Memory B cell (primary cell): ENCODE measurements at regions not wholly inside any gene's neighbourhood (a gene's known extent, or its start where the extent isn't known, plus 50 kb on each side); places are given as distances from the start of the nearest gene placed in this dataset.

Source experiments
- ATAC-seq: fragments of 150-1000 bp; cut with Tn5 transposase; 2 replicates; pipeline ENCODE4 v1.10.0; 2021; ENCODE audit warnings: low read depth, mild to moderate bottlenecking, moderate library complexity
- DNase-seq, 2 donors: peaks; one replicate each; pipeline ENCODE4 v3.0.0; 2022; ENCODE audit warnings: low spot score in 2 of 2
- H3K27ac Mint-ChIP-seq: one replicate; pipeline ENCODE4 v1.8.0; 2022; ENCODE audit warnings: mild to moderate bottlenecking, moderate library complexity, mixed read lengths
- H3K27me3 Mint-ChIP-seq: one replicate; pipeline ENCODE4 v1.8.0; 2022; ENCODE audit warnings: mixed read lengths
- H3K36me3 Mint-ChIP-seq: one replicate; pipeline ENCODE4 v1.8.0; 2022; ENCODE audit warnings: mild to moderate bottlenecking, mixed read lengths
- H3K4me1 Mint-ChIP-seq: one replicate; pipeline ENCODE4 v1.8.0; 2022; ENCODE audit warnings: mixed read lengths
- H3K4me3 Mint-ChIP-seq: one replicate; pipeline ENCODE4 v1.8.0; 2022; ENCODE audit warnings: mild to moderate bottlenecking, moderate library complexity, mixed read lengths
- H3K9me3 Mint-ChIP-seq: one replicate; pipeline ENCODE4 v1.8.0; 2022; ENCODE audit warnings: mixed read lengths

GRCh38 chr1:94741996-94742395 is 78.2 kb upstream of the SLC44A3 start:
- Mint-ChIP-seq H3K27ac (no peak overlapping the region), H3K9me3 (no peaks in the 10 kb centered on the region), H3K27me3 (peaks cover 30% of the 10 kb centered on the region), H3K4me1 (peaks cover 5% of the 10 kb centered on the region), H3K36me3 (peaks cover 1% of the 10 kb centered on the region), H3K4me3 (no peak overlapping the region)
- DNase-seq (no peak), ATAC-seq (no peak)

- Mint-ChIP-seq H3K9me3 (no peaks in the 10 kb centered on the region), H3K4me1 (peaks cover 5% of the 10 kb centered on the region), H3K4me3 (no peak overlapping the region), H3K27me3 (peaks cover 30% of the 10 kb centered on the region), H3K27ac (no peak overlapping the region), H3K36me3 (peaks cover 2% of the 10 kb centered on the region)
- DNase-seq, result no peak
- ATAC-seq, result no peak
These were observed 78.6 kb upstream of the SLC44A3 start for GRCh38 chr1:94741510-94741909.

- Mint-ChIP-seq H3K27me3 (peaks cover 21% of the 10 kb centered on the region), H3K36me3 (peaks cover 2% of the 10 kb centered on the region), H3K9me3 (no peaks in the 10 kb centered on the region), H3K27ac (no peak overlapping the region), H3K4me3 (no peak overlapping the region), H3K4me1 (peaks cover 5% of the 10 kb centered on the region)
- ATAC-seq, result no peak
- no peak for DNase-seq
These were observed 80.6 kb upstream of the SLC44A3 start for GRCh38 chr1:94739521-94740061.

- DNase-seq (no peak), ATAC-seq (no peak)
- Mint-ChIP-seq H3K4me3 (no peak overlapping the region), H3K36me3 (peaks cover 2% of the 10 kb centered on the region), H3K27me3 (peaks cover 18% of the 10 kb centered on the region), H3K27ac (no peak overlapping the region), H3K4me1 (peaks cover 5% of the 10 kb centered on the region), H3K9me3 (no peaks in the 10 kb centered on the region)
These were observed 81.8 kb upstream of the SLC44A3 start for GRCh38 chr1:94738371-94738770.

- DNase-seq, result no peak
- no peaks in the 10 kb centered on the region for H3K9me3 Mint-ChIP-seq
- H3K4me3 Mint-ChIP-seq, result no peak overlapping the region
- H3K27ac Mint-ChIP-seq, result no peak overlapping the region
- peaks cover 2% of the 10 kb centered on the region for H3K36me3 Mint-ChIP-seq
- H3K4me1 Mint-ChIP-seq, result peaks cover 5% of the 10 kb centered on the region
- H3K27me3 Mint-ChIP-seq, result peaks cover 20% of the 10 kb centered on the region
- no peak for ATAC-seq
These were observed 82.8 kb upstream of the SLC44A3 start for GRCh38 chr1:94737124-94737998.

GRCh38 chr1:94736549-94736948 is 83.6 kb upstream of the SLC44A3 start:
- Mint-ChIP-seq H3K9me3 (no peaks in the 10 kb centered on the region), H3K4me3 (no peak overlapping the region), H3K36me3 (peaks cover 2% of the 10 kb centered on the region), H3K27me3 (peaks cover 22% of the 10 kb centered on the region), H3K4me1 (peaks cover 3% of the 10 kb centered on the region), H3K27ac (no peak overlapping the region)
- DNase-seq (no peak), ATAC-seq (no peak)

GRCh38 chr1:94736073-94736472 is 84.1 kb upstream of the SLC44A3 start:
- no peak overlapping the region for H3K27ac Mint-ChIP-seq
- no peak overlapping the region for H3K4me3 Mint-ChIP-seq
- H3K36me3 Mint-ChIP-seq, result peaks cover 2% of the 10 kb centered on the region
- H3K4me1 Mint-ChIP-seq, result no peaks in the 10 kb centered on the region
- no peak for ATAC-seq
- peaks cover 22% of the 10 kb centered on the region for H3K27me3 Mint-ChIP-seq
- no peaks in the 10 kb centered on the region for H3K9me3 Mint-ChIP-seq
- no peak for DNase-seq

GRCh38 chr1:94734963-94735901 is 84.9 kb upstream of the SLC44A3 start:
- DNase-seq, result no peak
- no peak overlapping the region for H3K4me3 Mint-ChIP-seq
- peaks cover 22% of the 10 kb centered on the region for H3K27me3 Mint-ChIP-seq
- ATAC-seq, result no peak
- H3K27ac Mint-ChIP-seq, result no peak overlapping the region
- no peaks in the 10 kb centered on the region for H3K9me3 Mint-ChIP-seq
- peaks cover 2% of the 10 kb centered on the region for H3K36me3 Mint-ChIP-seq
- H3K4me1 Mint-ChIP-seq, result no peaks in the 10 kb centered on the region

- no peaks in the 10 kb centered on the region for H3K4me1 Mint-ChIP-seq
- H3K36me3 Mint-ChIP-seq, result no peaks in the 10 kb centered on the region
- ATAC-seq (no peak), DNase-seq (no peak)
- H3K9me3 Mint-ChIP-seq, result no peaks in the 10 kb centered on the region
- no peak overlapping the region for H3K27ac Mint-ChIP-seq
- H3K27me3 Mint-ChIP-seq, result peaks cover 5% of the 10 kb centered on the region
- H3K4me3 Mint-ChIP-seq, result no peak overlapping the region
These were observed 88.3 kb upstream of the SLC44A3 start for GRCh38 chr1:94731891-94732290.

- Mint-ChIP-seq H3K9me3 (no peaks in the 10 kb centered on the region), H3K36me3 (no peaks in the 10 kb centered on the region), H3K27ac (no peak overlapping the region), H3K4me1 (no peaks in the 10 kb centered on the region), H3K27me3 (peaks cover 8% of the 10 kb centered on the region), H3K4me3 (no peak overlapping the region)
- ATAC-seq (no peak), DNase-seq (no peak)
These were observed 89.7 kb upstream of the SLC44A3 start for GRCh38 chr1:94730450-94730849.

GRCh38 chr1:94729267-94729666 is 90.9 kb upstream of the SLC44A3 start:
- H3K4me3 Mint-ChIP-seq, result no peak overlapping the region
- no peaks in the 10 kb centered on the region for H3K36me3 Mint-ChIP-seq
- ATAC-seq, result no peak
- DNase-seq, result no peak
- H3K27me3 Mint-ChIP-seq, result peaks cover 8% of the 10 kb centered on the region
- no peak overlapping the region for H3K27ac Mint-ChIP-seq
- no peaks in the 10 kb centered on the region for H3K9me3 Mint-ChIP-seq
- no peaks in the 10 kb centered on the region for H3K4me1 Mint-ChIP-seq

- Mint-ChIP-seq H3K27me3 (peaks cover 8% of the 10 kb centered on the region), H3K27ac (no peak overlapping the region), H3K4me1 (no peaks in the 10 kb centered on the region), H3K4me3 (no peak overlapping the region), H3K9me3 (no peaks in the 10 kb centered on the region), H3K36me3 (no peaks in the 10 kb centered on the region)
- ATAC-seq, result no peak
- no peak for DNase-seq
These were observed 92.1 kb upstream of the SLC44A3 start for GRCh38 chr1:94727846-94728715.

- ATAC-seq, result no peak
- no peaks in the 10 kb centered on the region for H3K9me3 Mint-ChIP-seq
- H3K4me1 Mint-ChIP-seq, result peaks cover 3% of the 10 kb centered on the region
- H3K36me3 Mint-ChIP-seq, result no peaks in the 10 kb centered on the region
- H3K4me3 Mint-ChIP-seq, result no peak overlapping the region
- no peak for DNase-seq
- H3K27me3 Mint-ChIP-seq, result peaks cover 5% of the 10 kb centered on the region
- H3K27ac Mint-ChIP-seq, result no peak overlapping the region
These were observed 93.0 kb upstream of the SLC44A3 start for GRCh38 chr1:94726981-94727685.
